ENCODE measurements at regions not wholly inside any gene's neighbourhood (a gene's known extent, or its start where the extent isn't known, plus 50 kb on each side); places are given as distances from the start of the nearest gene placed in this dataset.
A peak's percentile ranks its signal among the peaks of the same experiment; 100 is the strongest.
"Not testable (repeated sequence)": the region's sequence is repeated elsewhere in the genome, so short reads cannot be mapped to it uniquely, and the experiment has no call there.

- no peak for DNase-seq
Measured at GRCh38 chr12:65694130-65694529, 130.2 kb upstream of the HMGA2 start.

- no peak for DNase-seq
Measured at GRCh38 chr12:65695113-65695865, 129.0 kb upstream of the HMGA2 start.

- DNase-seq: no peak
Measured at GRCh38 chr12:65696227-65696626, 128.1 kb upstream of the HMGA2 start.

GRCh38 chr12:65699251-65699650, 125.0 kb upstream of the HMGA2 start:
- DNase-seq: no peak

GRCh38 chr12:65703176-65703575, 121.1 kb upstream of the HMGA2 start:
- no peak for DNase-seq

- no peak for DNase-seq
Measured at GRCh38 chr12:65705380-65705876, 118.9 kb upstream of the HMGA2 start.

- DNase-seq: no peak
Measured at GRCh38 chr12:65707051-65707450, 117.2 kb upstream of the HMGA2 start.

- no peak for DNase-seq
Measured at GRCh38 chr12:65712260-65713004, 111.9 kb upstream of the HMGA2 start.

GRCh38 chr12:65715961-65716360, 108.3 kb upstream of the HMGA2 start:
- DNase-seq: no peak

GRCh38 chr12:65720136-65721130, 103.8 kb upstream of the HMGA2 start:
- no peak for DNase-seq

- DNase-seq: no peak
Measured at GRCh38 chr12:65721541-65722190, 102.6 kb upstream of the HMGA2 start.

GRCh38 chr12:65725376-65725775, 98.9 kb upstream of the HMGA2 start:
- DNase-seq: no peak

GRCh38 chr12:65728455-65728847, 95.8 kb upstream of the HMGA2 start:
- no peak for DNase-seq

- no peak for DNase-seq
Measured at GRCh38 chr12:65728848-65729793, 95.2 kb upstream of the HMGA2 start.

- DNase-seq: no peak
Measured at GRCh38 chr12:65731771-65732170, 92.5 kb upstream of the HMGA2 start.

- DNase-seq: not testable (repeated sequence)
Measured at GRCh38 chr12:65733643-65734042, 90.6 kb upstream of the HMGA2 start.

- DNase-seq: no peak
Measured at GRCh38 chr12:65734226-65734625, 90.1 kb upstream of the HMGA2 start.

- DNase-seq: no peak
Measured at GRCh38 chr12:65739606-65740005, 84.7 kb upstream of the HMGA2 start.

GRCh38 chr12:65740506-65740872, 83.8 kb upstream of the HMGA2 start:
- DNase-seq: no peak

- peak; percentile 47 for DNase-seq
Measured at GRCh38 chr12:65740873-65741600, 83.2 kb upstream of the HMGA2 start.

- no peak for DNase-seq
Measured at GRCh38 chr12:65741656-65742017, 82.6 kb upstream of the HMGA2 start.

Data from CD4-positive, alpha-beta T cell treated with Interleukin-10 for 1 hour (primary cell).